PC-3 (cell line): ENCODE measurements at regions not wholly inside any gene's neighbourhood (a gene's known extent, or its start where the extent isn't known, plus 50 kb on each side); places are given as distances from the start of the nearest gene placed in this dataset.

Experiments used
- CTCF ChIP-seq: fragments of 300-600 bp; sonication (generic); conservative IDR thresholded peaks from 2 replicates; pipeline ENCODE4 v1.5.1; 2017; ENCODE audit warnings: antibody characterized with exemption, low read depth, mild to moderate bottlenecking, low read length
- EZH2 ChIP-seq: fragments of 300-600 bp; sonication (generic); IDR thresholded peaks from one replicate; pipeline ENCODE4 v1.6.1; 2017; ENCODE audit warnings: antibody characterized with exemption, mild to moderate bottlenecking, low read length; ENCODE audit not compliant: unreplicated experiment
- EZH2phosphoT487 ChIP-seq: fragments of 300-600 bp; sonication (generic); IDR thresholded peaks from 2 replicates; pipeline ENCODE4 v1.6.1; 2018; ENCODE audit warnings: mild to moderate bottlenecking, antibody characterized with exemption, low read length, borderline replicate concordance

DNA sequence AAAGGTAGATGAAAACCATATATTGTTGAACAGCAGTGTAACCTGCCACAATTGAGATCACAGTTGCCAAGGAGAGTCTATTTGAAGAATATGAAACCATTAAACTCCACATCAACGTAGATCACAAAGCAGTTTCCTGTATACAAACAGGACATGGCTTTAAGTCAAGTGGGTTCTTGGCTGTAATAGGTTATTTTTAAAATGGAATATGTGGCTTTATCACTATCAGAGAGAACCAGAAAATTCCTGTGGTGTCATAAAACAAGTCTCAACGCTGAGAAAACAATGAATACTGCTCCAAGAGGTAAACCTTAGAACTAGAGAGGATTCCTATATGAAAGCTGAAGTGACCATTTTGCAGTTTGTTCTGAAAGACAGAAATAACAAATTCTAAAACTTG, 999.7 kb downstream of the CDH11 start:
- TF ChIP-seq EZH2phosphoT487, result no peak
- TF ChIP-seq CTCF, result no peak
- TF ChIP-seq EZH2, result no peak
